HCT116 (cell line): ENCODE measurements at regions not wholly inside any gene's neighbourhood (a gene's known extent, or its start where the extent isn't known, plus 50 kb on each side); places are given as distances from the start of the nearest gene placed in this dataset.

ENCODE experiments used
- CTCF ChIP-seq, 3 experiments: fragments of 200-600 bp in 1 of 3; sonication (generic) in 1 of 3; IDR thresholded peaks in 2 of 3; conservative IDR thresholded peaks in 1 of 3; 2 replicates each; pipeline ENCODE4 v1.5.1; 2012 to 2017; ENCODE audit warnings: low read depth in 2 of 3, low read length in 2 of 3, antibody characterized with exemption in 1 of 3, borderline replicate concordance in 1 of 3, control low read depth in 1 of 3, mild to moderate bottlenecking in 1 of 3, mixed read lengths in 1 of 3, mixed run types in 1 of 3, moderate library complexity in 1 of 3; ENCODE audit not compliant: insufficient read depth in 1 of 3
- SRF ChIP-seq: IDR thresholded peaks from 2 replicates; pipeline ENCODE4 v1.6.1; 2012; ENCODE audit warnings: low read depth

DNA sequence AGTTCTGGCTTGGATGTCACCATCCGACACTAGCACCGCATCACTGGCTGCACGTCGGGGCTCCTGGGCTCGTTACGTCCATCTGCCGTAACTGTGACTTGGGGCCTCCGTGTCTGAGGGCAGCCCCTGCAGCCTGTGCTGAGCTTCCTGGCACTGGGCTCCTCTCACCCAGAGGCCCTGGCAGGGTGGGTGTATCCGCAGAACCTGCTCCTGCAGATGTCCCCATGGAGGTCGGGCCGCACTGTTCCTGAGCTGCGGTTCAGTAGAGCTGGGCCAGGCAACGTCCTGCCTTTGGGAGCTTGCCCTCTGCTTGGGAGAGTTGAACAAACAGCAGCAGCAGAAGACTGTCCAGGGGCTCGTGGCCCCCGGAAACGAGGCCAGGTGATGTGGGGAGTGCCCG lies 71.4 kb downstream of the RGS12 start:
- TF ChIP-seq CTCF (IDR thresholded peaks at IDR 0.05 in 2 of 3, conservative IDR thresholded peaks at IDR 0.05 in 1 of 3; ENCODE audit: borderline replicate concordance in 1 of 3, insufficient read depth in 1 of 3, low read depth in 2 of 3, low read length in 2 of 3) (no peak), SRF (no peak)
